ENCODE measurements at regions not wholly inside any gene's neighbourhood (a gene's known extent, or its start where the extent isn't known, plus 50 kb on each side); places are given as distances from the start of the nearest gene placed in this dataset.
"Not testable (repeated sequence)": the region's sequence is repeated elsewhere in the genome, so short reads cannot be mapped to it uniquely, and the experiment has no call there.

DNA sequence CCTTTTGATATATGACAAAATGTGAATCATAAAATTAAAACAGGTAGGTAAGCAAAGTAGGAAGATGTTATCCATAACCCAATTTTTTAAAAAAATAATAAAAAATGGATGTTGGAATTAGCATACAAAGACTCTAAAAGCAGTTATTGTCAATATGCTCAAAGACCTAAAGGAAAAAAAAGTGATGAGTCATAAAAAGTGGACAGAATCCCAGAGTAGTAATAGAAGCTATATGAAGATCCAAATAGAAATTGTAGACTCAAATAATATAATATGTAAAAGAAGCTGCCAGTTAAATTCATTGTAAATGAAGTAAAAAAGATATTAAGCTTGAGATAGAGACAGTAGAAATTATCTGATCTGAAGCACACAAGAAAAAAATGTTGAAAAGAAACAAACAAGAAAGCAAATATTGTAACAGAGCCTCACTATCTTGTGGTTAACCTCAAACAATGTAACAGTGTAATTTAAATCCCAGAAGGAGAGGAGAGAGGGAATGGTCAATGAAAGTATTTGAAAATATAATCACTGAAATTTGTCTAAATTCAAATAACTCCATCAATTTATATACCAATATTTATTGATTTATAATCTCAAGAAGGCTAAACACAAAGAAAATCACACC is 773.4 kb upstream of the RAG2 start:
- no peak for ATAC-seq
- no peaks in the 10 kb centered on the region for H3K4me1 Mint-ChIP-seq
- no peaks in the 10 kb centered on the region for H3K36me3 Mint-ChIP-seq
- no peak overlapping the region for H3K27ac Mint-ChIP-seq
- H3K27me3 Mint-ChIP-seq, result no peaks in the 10 kb centered on the region
- peaks cover 6% of the 10 kb centered on the region for H3K9me3 Mint-ChIP-seq
- no peak overlapping the region for H3K4me3 Mint-ChIP-seq

DNA sequence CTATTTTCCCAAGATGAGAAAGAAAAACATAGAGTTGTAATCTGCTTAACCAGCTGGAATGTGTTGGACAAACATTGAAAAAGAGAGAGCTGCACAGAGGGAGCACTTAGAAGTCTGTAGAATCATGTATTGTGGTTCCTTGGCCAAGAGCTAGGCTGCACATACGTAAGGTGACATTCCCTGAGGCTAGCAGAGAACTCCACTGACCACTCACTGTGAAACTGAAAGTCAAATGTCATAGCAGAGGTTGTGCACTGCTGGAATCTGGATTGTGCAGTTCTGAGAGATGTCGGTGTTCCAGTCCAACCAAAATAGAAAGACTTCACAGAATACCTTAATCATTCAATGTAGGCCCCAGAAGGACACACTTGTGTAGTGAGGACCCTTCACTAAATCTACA is 772.8 kb upstream of the RAG2 start:
- Mint-ChIP-seq H3K27ac (no peak overlapping the region), H3K4me1 (no peaks in the 10 kb centered on the region), H3K9me3 (peaks cover 6% of the 10 kb centered on the region), H3K4me3 (no peak overlapping the region), H3K36me3 (no peaks in the 10 kb centered on the region), H3K27me3 (no peaks in the 10 kb centered on the region)
- ATAC-seq, result no peak

DNA sequence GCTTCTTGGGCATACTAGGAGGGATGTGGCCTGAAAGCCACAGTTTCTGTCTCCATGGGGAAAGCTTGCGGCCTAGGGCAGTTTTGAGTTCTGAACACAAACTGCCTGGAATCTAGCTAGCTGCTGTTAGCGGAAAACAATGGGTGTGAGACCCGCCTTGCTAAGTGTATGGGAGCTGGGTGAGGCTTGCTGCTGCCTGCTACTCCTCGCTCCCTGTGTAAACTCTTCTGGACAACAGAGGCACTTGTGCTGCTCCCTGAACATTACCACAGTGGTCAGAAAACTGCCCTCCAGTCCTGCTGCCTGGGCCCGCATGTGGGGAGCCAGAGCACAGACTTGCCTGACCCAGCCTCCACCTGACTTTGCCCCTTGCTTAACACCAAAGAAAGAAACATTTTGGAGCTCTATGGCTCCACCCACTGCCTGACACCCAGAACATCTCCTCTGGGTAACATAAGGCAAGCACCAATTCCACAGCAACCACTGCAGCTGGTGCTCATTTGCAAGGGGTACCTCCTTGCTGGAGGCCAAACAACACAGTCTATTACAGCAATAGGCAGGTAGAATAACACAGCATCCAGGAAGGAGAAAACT is 766.3 kb upstream of the RAG2 start:
- Mint-ChIP-seq H3K27me3 (no peaks in the 10 kb centered on the region), H3K9me3 (peaks cover 4% of the 10 kb centered on the region), H3K27ac (no peak overlapping the region), H3K4me3 (no peak overlapping the region), H3K4me1 (no peaks in the 10 kb centered on the region), H3K36me3 (no peaks in the 10 kb centered on the region)
- no peak for ATAC-seq

- no peak for ATAC-seq
- H3K4me1 Mint-ChIP-seq, result no peaks in the 10 kb centered on the region
These were observed 755.2 kb upstream of the RAG2 start for GRCh38 chr11:37353192-37353591.

DNA sequence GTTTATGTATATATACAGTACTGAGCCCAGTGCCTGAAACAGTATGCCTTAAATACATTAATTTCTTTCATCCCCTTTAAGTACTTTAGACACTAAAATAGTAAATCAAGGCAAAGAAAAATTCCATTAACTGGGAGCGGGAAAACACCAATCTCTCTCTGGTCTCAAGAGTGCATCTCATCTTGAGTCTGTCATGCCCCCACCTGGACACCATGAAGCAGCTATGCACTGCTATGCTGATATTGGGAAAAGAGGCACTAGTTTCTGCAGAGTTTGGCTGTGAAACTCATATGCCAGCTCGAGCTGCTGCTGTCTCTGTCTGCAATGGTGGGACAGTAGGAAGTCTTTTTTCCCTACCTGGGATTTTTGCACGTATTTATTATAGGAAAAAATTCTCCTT is 754.4 kb upstream of the RAG2 start:
- no peak overlapping the region for H3K4me3 Mint-ChIP-seq
- ATAC-seq, result no peak
- no peak overlapping the region for H3K27ac Mint-ChIP-seq
- no peaks in the 10 kb centered on the region for H3K4me1 Mint-ChIP-seq
- H3K36me3 Mint-ChIP-seq, result no peaks in the 10 kb centered on the region
- H3K9me3 Mint-ChIP-seq, result no peaks in the 10 kb centered on the region
- H3K27me3 Mint-ChIP-seq, result no peaks in the 10 kb centered on the region

More at GRCh38 chr11:37353192-37353591, 755.2 kb upstream of the RAG2 start:
- Mint-ChIP-seq H3K36me3 (no peaks in the 10 kb centered on the region), H3K9me3 (no peaks in the 10 kb centered on the region), H3K27ac (no peak overlapping the region), H3K27me3 (no peaks in the 10 kb centered on the region), H3K4me3 (no peak overlapping the region)

DNA sequence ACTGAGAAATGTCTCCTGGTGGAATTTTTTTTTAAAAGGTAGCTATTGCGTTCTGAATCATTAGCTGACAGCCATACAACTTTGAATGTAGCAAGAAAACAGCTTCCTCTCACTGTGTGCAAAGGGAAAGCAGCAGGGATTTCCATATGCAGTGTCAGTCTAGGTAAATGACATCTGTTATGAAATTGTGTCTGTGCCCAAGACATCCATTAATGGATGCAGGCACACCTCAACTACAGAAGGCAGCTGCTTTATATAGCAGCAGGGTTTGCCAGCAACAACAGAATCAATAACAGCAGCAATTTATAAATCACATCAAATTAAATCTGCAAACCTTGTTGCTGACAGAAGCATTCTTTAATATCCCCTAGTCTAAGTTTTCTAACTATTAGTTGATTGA is 745.3 kb upstream of the RAG2 start:
- no peak overlapping the region for H3K4me3 Mint-ChIP-seq
- H3K27ac Mint-ChIP-seq, result no peak overlapping the region
- H3K27me3 Mint-ChIP-seq, result no peaks in the 10 kb centered on the region
- no peaks in the 10 kb centered on the region for H3K9me3 Mint-ChIP-seq
- no peaks in the 10 kb centered on the region for H3K4me1 Mint-ChIP-seq
- H3K36me3 Mint-ChIP-seq, result no peaks in the 10 kb centered on the region
- ATAC-seq, result no peak

- Mint-ChIP-seq H3K27me3 (no peaks in the 10 kb centered on the region), H3K4me3 (no peak overlapping the region), H3K4me1 (no peaks in the 10 kb centered on the region), H3K9me3 (no peaks in the 10 kb centered on the region), H3K27ac (no peak overlapping the region), H3K36me3 (no peaks in the 10 kb centered on the region)
- no peak for ATAC-seq
These were observed 738.4 kb upstream of the RAG2 start for GRCh38 chr11:37336401-37336800.

DNA sequence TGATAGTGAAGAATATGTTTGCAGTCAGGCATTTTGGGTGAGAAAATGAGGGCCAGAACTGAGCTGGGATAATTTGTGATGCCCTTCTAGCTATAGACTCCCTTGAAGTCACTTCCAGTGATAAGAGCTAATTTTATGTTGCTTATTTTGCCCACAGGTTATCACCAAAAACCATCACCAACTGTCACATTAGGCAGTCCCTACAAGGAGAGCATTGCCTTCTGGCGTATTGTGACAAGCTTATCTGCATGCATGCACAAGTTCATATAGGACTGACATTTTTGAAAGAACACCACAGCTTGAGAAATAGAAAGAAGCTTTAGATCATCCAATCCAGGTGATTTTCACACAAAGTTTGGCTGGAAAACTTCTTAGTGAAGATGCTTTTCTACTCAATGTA is 735.3 kb upstream of the RAG2 start:
- Mint-ChIP-seq H3K4me1 (no peaks in the 10 kb centered on the region), H3K36me3 (no peaks in the 10 kb centered on the region), H3K27ac (no peak overlapping the region), H3K27me3 (no peaks in the 10 kb centered on the region), H3K4me3 (no peak overlapping the region), H3K9me3 (peaks cover 3% of the 10 kb centered on the region)
- no peak for ATAC-seq

- Mint-ChIP-seq H3K9me3 (peaks cover 17% of the 10 kb centered on the region), H3K4me1 (no peaks in the 10 kb centered on the region)
These were observed 725.8 kb upstream of the RAG2 start for GRCh38 chr11:37323843-37324242.

DNA sequence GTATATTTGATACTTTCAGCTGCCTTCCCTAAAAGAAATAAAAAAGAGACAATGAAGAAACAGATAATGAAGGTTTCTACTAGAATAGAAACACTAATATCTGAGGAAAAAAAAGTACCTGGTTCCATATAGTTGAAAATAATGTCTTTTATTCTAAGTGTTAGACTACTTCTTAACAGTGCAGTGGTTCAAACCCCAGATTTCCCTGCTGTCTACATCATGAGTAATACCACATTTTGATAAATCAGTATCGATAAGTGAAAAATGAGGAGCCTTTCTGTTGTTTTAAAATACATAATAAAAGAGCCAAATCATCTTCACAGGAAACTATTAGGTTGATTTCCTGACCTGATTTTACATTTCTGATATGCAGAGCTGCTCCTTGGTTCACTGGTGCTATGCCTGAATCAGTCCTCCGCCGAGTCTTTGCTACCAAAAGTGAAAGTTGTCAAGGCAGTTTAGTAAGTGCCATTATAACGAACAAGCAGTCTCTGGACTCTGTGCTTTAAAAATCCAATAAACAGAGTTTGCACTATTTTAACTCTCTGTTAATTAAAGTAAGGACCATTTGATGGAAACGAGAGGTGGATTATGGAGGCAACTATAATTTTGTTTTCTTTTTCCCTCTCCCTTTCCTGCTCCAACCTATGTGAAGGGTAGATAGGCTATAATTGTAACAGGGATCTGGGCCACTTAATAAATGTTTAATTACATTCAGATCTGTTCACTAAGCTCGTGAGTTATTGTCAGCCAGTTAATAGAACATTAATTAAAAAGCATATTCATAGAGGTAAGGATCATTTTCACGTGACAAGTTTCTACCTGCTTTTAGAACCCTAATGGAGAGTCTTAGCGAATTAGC is 724.5 kb upstream of the RAG2 start:
- Mint-ChIP-seq H3K36me3 (no peaks in the 10 kb centered on the region), H3K4me3 (no peak overlapping the region), H3K4me1 (no peaks in the 10 kb centered on the region), H3K27me3 (no peaks in the 10 kb centered on the region), H3K27ac (no peak overlapping the region), H3K9me3 (peaks cover 11% of the 10 kb centered on the region)
- ATAC-seq, result no peak

More at GRCh38 chr11:37323843-37324242, 725.8 kb upstream of the RAG2 start:
- H3K36me3 Mint-ChIP-seq, result no peaks in the 10 kb centered on the region
- no peaks in the 10 kb centered on the region for H3K27me3 Mint-ChIP-seq
- H3K27ac Mint-ChIP-seq, result no peak overlapping the region
- ATAC-seq, result no peak
- H3K4me3 Mint-ChIP-seq, result no peak overlapping the region

- H3K27me3 Mint-ChIP-seq, result no peaks in the 10 kb centered on the region
- no peaks in the 10 kb centered on the region for H3K4me1 Mint-ChIP-seq
- no peak for ATAC-seq
- H3K9me3 Mint-ChIP-seq, result peaks cover 6% of the 10 kb centered on the region
- H3K27ac Mint-ChIP-seq, result no peak overlapping the region
- no peaks in the 10 kb centered on the region for H3K36me3 Mint-ChIP-seq
- H3K4me3 Mint-ChIP-seq, result no peak overlapping the region
These were observed 722.9 kb upstream of the RAG2 start for GRCh38 chr11:37320921-37321320.

- H3K4me1 Mint-ChIP-seq, result no peaks in the 10 kb centered on the region
- no peaks in the 10 kb centered on the region for H3K36me3 Mint-ChIP-seq
- no peaks in the 10 kb centered on the region for H3K27me3 Mint-ChIP-seq
- H3K4me3 Mint-ChIP-seq, result no peak overlapping the region
- H3K27ac Mint-ChIP-seq, result no peak overlapping the region
- no peaks in the 10 kb centered on the region for H3K9me3 Mint-ChIP-seq
- ATAC-seq, result no peak
These were observed 719.8 kb upstream of the RAG2 start for GRCh38 chr11:37317803-37318202.

DNA sequence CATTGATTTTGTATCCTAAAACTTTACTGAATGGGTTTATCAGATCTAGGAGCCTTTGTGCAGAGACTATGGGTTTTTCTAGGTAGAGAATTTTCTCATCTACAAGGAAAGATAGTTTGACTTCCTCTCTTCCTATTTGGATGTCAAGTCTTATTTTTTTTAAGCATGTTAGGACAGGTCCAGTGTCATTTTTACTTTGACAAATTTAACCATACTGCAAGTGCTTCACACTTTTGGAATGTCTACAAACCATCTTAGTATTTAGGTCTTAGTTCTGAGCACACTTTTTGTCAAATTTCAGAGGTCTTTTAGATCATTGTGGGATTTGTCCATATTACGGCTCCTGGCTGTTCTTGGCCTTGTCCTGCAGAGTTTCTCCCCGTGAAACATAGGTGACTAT is 715.2 kb upstream of the RAG2 start:
- no peaks in the 10 kb centered on the region for H3K36me3 Mint-ChIP-seq
- no peaks in the 10 kb centered on the region for H3K27me3 Mint-ChIP-seq
- H3K9me3 Mint-ChIP-seq, result peaks cover 6% of the 10 kb centered on the region
- no peak overlapping the region for H3K27ac Mint-ChIP-seq
- H3K4me1 Mint-ChIP-seq, result no peaks in the 10 kb centered on the region
- no peak overlapping the region for H3K4me3 Mint-ChIP-seq
- no peak for ATAC-seq

DNA sequence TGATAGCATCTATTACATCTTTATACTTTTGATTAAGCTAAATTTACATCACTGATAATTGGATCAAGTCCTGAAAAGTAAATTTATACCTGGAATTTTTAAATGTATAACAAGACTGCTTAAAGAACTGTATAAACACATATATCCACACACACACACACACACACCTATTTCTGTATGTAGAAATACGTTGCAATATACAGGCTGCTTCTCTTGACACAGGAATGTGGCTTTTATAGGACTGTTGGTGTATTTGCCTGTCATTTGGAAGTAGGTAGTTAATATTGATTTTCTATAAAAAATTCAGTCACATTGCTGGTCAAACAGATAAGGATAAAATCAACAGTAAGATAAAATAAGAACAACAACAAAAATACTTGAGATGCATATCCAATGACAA is 708.5 kb upstream of the RAG2 start:
- no peaks in the 10 kb centered on the region for H3K27me3 Mint-ChIP-seq
- peaks cover 19% of the 10 kb centered on the region for H3K9me3 Mint-ChIP-seq
- no peaks in the 10 kb centered on the region for H3K36me3 Mint-ChIP-seq
- ATAC-seq, result no peak
- H3K27ac Mint-ChIP-seq, result no peak overlapping the region
- H3K4me3 Mint-ChIP-seq, result no peak overlapping the region
- no peaks in the 10 kb centered on the region for H3K4me1 Mint-ChIP-seq

DNA sequence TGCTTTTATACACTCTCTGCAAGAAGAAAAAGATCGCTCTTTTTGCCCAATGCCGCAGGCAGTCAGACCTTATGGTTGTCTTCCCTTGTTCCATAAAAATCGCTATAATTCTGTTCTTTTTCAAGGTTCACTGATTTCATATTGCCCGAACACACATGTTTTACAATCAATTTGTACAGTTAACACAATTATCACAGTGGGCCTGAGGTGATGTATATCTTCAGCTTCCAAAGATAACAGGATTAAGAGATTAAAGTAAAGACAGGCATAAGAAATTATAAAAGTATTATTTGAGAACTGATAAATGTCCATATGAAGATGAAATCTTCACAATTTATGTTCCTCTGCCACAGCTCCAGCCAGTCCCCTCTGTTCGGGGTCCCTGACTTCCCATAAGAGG is 703.4 kb upstream of the RAG2 start:
- not testable (repeated sequence) for H3K4me1 Mint-ChIP-seq, H3K4me3 Mint-ChIP-seq, H3K27me3 Mint-ChIP-seq, ATAC-seq, H3K36me3 Mint-ChIP-seq, H3K27ac Mint-ChIP-seq
- peaks cover 16% of the 10 kb centered on the region for H3K9me3 Mint-ChIP-seq

DNA sequence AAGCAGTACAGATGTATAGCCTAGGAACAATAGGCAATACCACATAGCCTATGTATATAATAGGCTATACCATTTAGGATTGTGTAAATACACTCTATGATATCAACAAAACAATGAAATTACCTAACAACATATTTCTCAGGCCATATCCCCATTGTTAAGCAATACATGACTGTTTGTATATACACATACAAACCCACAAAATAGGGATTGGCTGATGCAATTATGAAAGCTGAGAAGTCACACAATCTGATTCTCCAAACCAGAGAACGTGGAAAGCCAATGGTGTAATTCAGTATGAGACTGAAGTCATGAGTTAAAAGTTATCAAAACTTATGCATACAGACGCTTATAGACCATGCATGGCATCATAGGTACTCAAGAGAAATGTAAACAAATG is 700.1 kb upstream of the RAG2 start:
- peaks cover 19% of the 10 kb centered on the region for H3K9me3 Mint-ChIP-seq
- H3K4me3 Mint-ChIP-seq, result no peak overlapping the region
- no peaks in the 10 kb centered on the region for H3K27me3 Mint-ChIP-seq
- no peak for ATAC-seq
- H3K27ac Mint-ChIP-seq, result no peak overlapping the region
- H3K4me1 Mint-ChIP-seq, result no peaks in the 10 kb centered on the region
- no peaks in the 10 kb centered on the region for H3K36me3 Mint-ChIP-seq

All from stimulated activated memory B cell treated with anti-CD40 and anti-IgM and Interleukin-4, amounts not matched to agents 10 μg/mL and 1 μg/mL and 100 μg/mL, for 72 hours (primary cell).